ENCODE measurements at regions not wholly inside any gene's neighbourhood (a gene's known extent, or its start where the extent isn't known, plus 50 kb on each side); places are given as distances from the start of the nearest gene placed in this dataset.

DNA sequence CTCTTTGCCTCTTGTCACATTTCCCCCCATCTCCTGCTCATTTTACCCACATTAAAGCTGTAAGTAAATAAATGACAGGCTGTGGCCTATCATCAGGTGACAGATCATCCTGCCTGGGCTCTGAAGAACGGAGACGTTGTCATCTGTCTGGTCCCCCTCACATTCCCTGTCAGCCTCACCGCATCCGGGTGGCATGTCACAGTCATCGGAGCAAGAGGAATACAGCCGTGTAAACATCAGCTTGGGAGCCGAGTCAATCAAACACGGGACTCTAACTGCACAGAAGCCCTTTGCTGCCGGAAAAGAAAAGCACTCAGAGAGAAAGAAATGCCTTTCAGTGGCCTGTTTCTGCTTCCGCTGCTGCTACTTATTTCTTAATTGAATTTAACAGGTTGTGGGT is 371.9 kb upstream of the ID4 start:
- H3K4me3 ChIP-seq (ENCODE audit: low read depth in 1 of 2, low read length in 1 of 2), result no peak overlapping the region
- H3K9me3 ChIP-seq, result no peaks in the 10 kb centered on the region
- no peak for TF ChIP-seq CTCF (IDR thresholded peaks at IDR 0.05)
- no peak overlapping the region for H3K27ac ChIP-seq
- H3K36me3 ChIP-seq, result no peaks in the 10 kb centered on the region
- no peaks in the 10 kb centered on the region for H3K4me1 ChIP-seq (ENCODE audit: control insufficient read depth in 1 of 2, insufficient read depth in 1 of 2, low read depth in 1 of 2, low read length in 1 of 2)
- H3K27me3 ChIP-seq, result no peaks in the 10 kb centered on the region

- Histone ChIP-seq H3K4me1 (ENCODE audit: control insufficient read depth in 1 of 2, insufficient read depth in 1 of 2, low read depth in 1 of 2, low read length in 1 of 2) (no peaks in the 10 kb centered on the region), H3K36me3 (no peaks in the 10 kb centered on the region), H3K4me3 (ENCODE audit: low read depth in 1 of 2, low read length in 1 of 2) (no peak overlapping the region), H3K9me3 (no peaks in the 10 kb centered on the region), H3K27ac (no peak overlapping the region), H3K27me3 (no peaks in the 10 kb centered on the region)
- TF ChIP-seq CTCF (IDR thresholded peaks at IDR 0.05), result no peak
Measured at GRCh38 chr6:19465760-19466159, 371.4 kb upstream of the ID4 start.

DNA sequence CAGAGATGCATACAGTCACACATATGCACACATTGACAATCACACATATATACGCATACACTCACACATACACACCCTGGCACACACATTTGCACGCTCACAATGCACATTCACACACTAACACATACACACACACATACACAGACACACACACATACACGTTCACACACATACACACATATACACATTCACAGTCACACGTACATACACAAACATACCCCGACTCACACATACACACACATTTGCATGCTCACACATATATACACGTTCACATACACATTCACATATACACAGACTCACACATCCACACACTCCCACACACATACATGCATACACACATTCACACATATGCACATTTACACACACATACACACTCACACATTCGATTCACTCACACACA is 366.8 kb upstream of the ID4 start:
- Histone ChIP-seq H3K9me3 (no peaks in the 10 kb centered on the region), H3K4me3 (ENCODE audit: low read depth in 1 of 2, low read length in 1 of 2) (no peak overlapping the region), H3K27me3 (no peaks in the 10 kb centered on the region), H3K27ac (no peak overlapping the region), H3K4me1 (ENCODE audit: control insufficient read depth in 1 of 2, insufficient read depth in 1 of 2, low read depth in 1 of 2, low read length in 1 of 2) (no peaks in the 10 kb centered on the region), H3K36me3 (no peaks in the 10 kb centered on the region)
- no peak for TF ChIP-seq CTCF (IDR thresholded peaks at IDR 0.05)

DNA sequence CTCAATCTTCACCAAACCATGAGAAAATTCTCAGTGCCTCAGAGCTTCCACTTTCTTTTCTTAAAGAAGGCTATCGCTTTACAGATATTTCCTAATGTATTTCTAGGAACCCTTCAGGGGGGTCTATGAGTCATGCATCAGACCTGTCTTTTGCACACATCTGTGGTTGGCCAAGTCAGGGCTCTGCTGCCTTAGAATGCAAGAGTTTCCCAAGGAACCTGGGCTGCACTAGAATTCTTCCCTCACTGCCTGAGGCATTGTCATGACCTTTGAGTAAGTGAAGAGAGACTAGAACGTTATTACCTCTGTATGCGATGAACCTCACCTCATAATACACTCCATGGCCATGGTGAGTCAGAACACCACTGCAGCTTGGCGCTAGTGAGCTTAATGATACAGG is 365.0 kb upstream of the ID4 start:
- Histone ChIP-seq H3K27me3 (no peaks in the 10 kb centered on the region), H3K4me3 (ENCODE audit: low read depth in 1 of 2, low read length in 1 of 2) (no peak overlapping the region), H3K27ac (no peak overlapping the region), H3K9me3 (no peaks in the 10 kb centered on the region), H3K4me1 (ENCODE audit: control insufficient read depth in 1 of 2, insufficient read depth in 1 of 2, low read depth in 1 of 2, low read length in 1 of 2) (no peaks in the 10 kb centered on the region), H3K36me3 (no peaks in the 10 kb centered on the region)
- TF ChIP-seq CTCF (IDR thresholded peaks at IDR 0.05), result no peak

DNA sequence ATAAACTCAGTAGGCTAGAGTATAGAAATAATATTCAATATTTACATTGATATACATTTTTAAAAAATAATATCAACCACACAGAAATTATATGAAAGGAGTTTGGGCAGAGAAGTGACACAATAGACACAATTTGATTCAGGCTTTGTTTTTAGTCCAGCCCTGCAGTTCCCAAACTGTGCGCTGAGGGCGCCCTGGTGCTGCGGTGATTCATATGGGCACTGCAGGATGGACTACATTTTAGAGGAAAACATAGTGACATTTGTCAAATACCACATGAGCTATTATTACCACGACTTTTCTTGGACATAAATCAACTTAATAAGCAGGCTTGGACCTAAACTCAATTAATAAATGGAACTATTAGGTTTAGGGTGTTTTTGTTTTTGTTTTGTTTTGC is 364.3 kb upstream of the ID4 start:
- no peaks in the 10 kb centered on the region for H3K27me3 ChIP-seq
- H3K27ac ChIP-seq, result no peak overlapping the region
- no peaks in the 10 kb centered on the region for H3K9me3 ChIP-seq
- H3K36me3 ChIP-seq, result no peaks in the 10 kb centered on the region
- no peaks in the 10 kb centered on the region for H3K4me1 ChIP-seq (ENCODE audit: control insufficient read depth in 1 of 2, insufficient read depth in 1 of 2, low read depth in 1 of 2, low read length in 1 of 2)
- H3K4me3 ChIP-seq (ENCODE audit: low read depth in 1 of 2, low read length in 1 of 2), result no peak overlapping the region
- no peak for TF ChIP-seq CTCF (IDR thresholded peaks at IDR 0.05)

DNA sequence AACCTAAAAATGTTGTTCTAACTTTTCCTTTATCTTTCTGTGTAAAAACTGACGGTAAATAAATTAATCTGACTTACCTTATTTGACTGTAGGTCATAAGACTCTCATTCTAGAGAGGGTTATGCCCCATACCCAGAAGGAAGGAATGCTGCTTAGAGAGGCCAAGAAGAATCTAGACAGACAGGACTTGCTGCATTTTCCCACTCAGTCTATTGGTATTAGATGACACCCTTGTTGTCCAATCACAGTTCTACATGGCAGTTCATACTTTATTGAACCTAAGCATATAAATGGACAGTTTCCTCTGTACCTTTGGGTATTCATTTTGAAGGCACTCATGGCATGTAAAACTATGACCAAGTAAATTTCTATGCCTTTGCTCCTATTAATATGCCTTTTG is 359.6 kb upstream of the ID4 start:
- Histone ChIP-seq H3K4me1 (ENCODE audit: control insufficient read depth in 1 of 2, insufficient read depth in 1 of 2, low read depth in 1 of 2, low read length in 1 of 2) (no peaks in the 10 kb centered on the region), H3K9me3 (no peaks in the 10 kb centered on the region), H3K27me3 (no peaks in the 10 kb centered on the region), H3K36me3 (no peaks in the 10 kb centered on the region), H3K4me3 (ENCODE audit: low read depth in 1 of 2, low read length in 1 of 2) (no peak overlapping the region), H3K27ac (no peak overlapping the region)
- TF ChIP-seq CTCF (IDR thresholded peaks at IDR 0.05), result no peak
